ENCODE measurements at regions not wholly inside any gene's neighbourhood (a gene's known extent, or its start where the extent isn't known, plus 50 kb on each side); places are given as distances from the start of the nearest gene placed in this dataset.

- TF ChIP-seq CTCF (IDR thresholded peaks at IDR 0.05; ENCODE audit: low read length) = no peak
- no peak for TF ChIP-seq EZH2 (optimal IDR thresholded peaks at IDR 0.05; ENCODE audit: low read depth, low read length)
- TF ChIP-seq EZH2phosphoT487 (IDR thresholded peaks at IDR 0.05; ENCODE audit: low read length) = no peak
Measured at GRCh38 chr5:82811490-82811889, 265.7 kb downstream of the TMEM167A start.

Data from MM.1S (cell line).